K562 (cell line): ENCODE measurements at regions not wholly inside any gene's neighbourhood (a gene's known extent, or its start where the extent isn't known, plus 50 kb on each side); places are given as distances from the start of the nearest gene placed in this dataset.
A peak's percentile ranks its signal among the peaks of the same experiment; 100 is the strongest.

Experiments used
- CTCFL ChIP-seq: IDR thresholded peaks from 2 replicates; pipeline ENCODE4 v1.6.1; 2011; ENCODE audit warnings: borderline replicate concordance, low read depth, mild to moderate bottlenecking, moderate library complexity, low read length; ENCODE audit not compliant: insufficient read depth, poor library complexity, severe bottlenecking
- DLX4 ChIP-seq: fragments of 250-450 bp; sonication (Bioruptor Pico); IDR thresholded peaks from 2 replicates; pipeline ENCODE4 v1.6.1; 2021; ENCODE audit warnings: mild to moderate bottlenecking
- ESRRB ChIP-seq: fragments of 250-450 bp; sonication (Bioruptor Pico); IDR thresholded peaks from 2 replicates; pipeline ENCODE4 v1.5.0; 2020; ENCODE audit warnings: mild to moderate bottlenecking, moderate library complexity, borderline replicate concordance
- EZH2 ChIP-seq: IDR thresholded peaks from 2 replicates; pipeline ENCODE4 v1.6.1; 2012; ENCODE audit warnings: low read depth, mild to moderate bottlenecking, inconsistent platforms, low read length, borderline replicate concordance
- HINFP ChIP-seq: fragments of 450-650 bp; conservative IDR thresholded peaks from 2 replicates; pipeline ENCODE4 v1.6.1; 2016; ENCODE audit warnings: missing genetic modification characterization, low read depth, mild to moderate bottlenecking, control low read depth, missing compliant biosample characterization
- MAFF ChIP-seq: IDR thresholded peaks from 2 replicates; pipeline ENCODE4 v1.6.1; 2012; ENCODE audit warnings: low read length, improper control_type of control experiment
- MAFG ChIP-seq: fragments of 450-650 bp; conservative IDR thresholded peaks from 2 replicates; pipeline ENCODE4 v1.6.1; 2016; ENCODE audit warnings: missing genetic modification characterization, missing compliant biosample characterization
- NR4A1 ChIP-seq, 2 experiments: fragments of 250-450 bp in 1 of 2; fragments of 450-650 bp in 1 of 2; sonication (Bioruptor Pico) in 1 of 2; IDR thresholded peaks; 2 replicates each; pipeline versions ENCODE4 v1.4.0 to v1.6.1; 2016 to 2020; ENCODE audit warnings: mild to moderate bottlenecking in 2 of 2, missing compliant biosample characterization in 1 of 2, missing genetic modification characterization in 1 of 2, moderate library complexity in 1 of 2
- PHB2 ChIP-seq: fragments of 450-650 bp; IDR thresholded peaks from 2 replicates; pipeline ENCODE4 v1.6.1; 2017; ENCODE audit warnings: low read depth
- RBFOX2 ChIP-seq: fragments of 200-400 bp; formaldehyde crosslinking; IDR thresholded peaks from 2 replicates; pipeline ENCODE4 v1.6.1; 2017; ENCODE audit warnings: low read depth, mild to moderate bottlenecking, low read length, moderate library complexity
- SFPQ ChIP-seq: fragments of 200-400 bp; formaldehyde crosslinking; IDR thresholded peaks from 2 replicates; pipeline ENCODE4 v1.6.1; 2017; ENCODE audit warnings: mild to moderate bottlenecking, low read depth, low read length, moderate library complexity
- SMARCB1 ChIP-seq: IDR thresholded peaks from 2 replicates; pipeline ENCODE4 v1.6.1; 2011; ENCODE audit warnings: improper control_type of control experiment, low read depth; ENCODE audit not compliant: insufficient read length
- SOX6 ChIP-seq: fragments of 450-650 bp; IDR thresholded peaks from 2 replicates; pipeline ENCODE4 v1.6.1; 2014; ENCODE audit warnings: mild to moderate bottlenecking
- TAF1 ChIP-seq: IDR thresholded peaks from 2 replicates; pipeline ENCODE4 v1.6.1; 2011; ENCODE audit warnings: mild to moderate bottlenecking, low read length, moderate library complexity; ENCODE audit not compliant: insufficient read depth, control insufficient read depth, severe bottlenecking; ENCODE audit errors: extremely low read depth
- TCF7L2 ChIP-seq: fragments of 150-350 bp; IDR thresholded peaks from 2 replicates; pipeline ENCODE4 v1.6.1; 2016; ENCODE audit warnings: low read depth, mild to moderate bottlenecking, low read length, moderate library complexity
- ZBTB8A ChIP-seq: fragments of 450-650 bp; IDR thresholded peaks from 2 replicates; pipeline ENCODE4 v1.6.1; 2018; ENCODE audit warnings: mild to moderate bottlenecking, moderate library complexity; ENCODE audit not compliant: partially characterized antibody
- ZNF324 ChIP-seq: fragments of 250-450 bp; sonication (Bioruptor Pico); IDR thresholded peaks from 2 replicates; pipeline ENCODE4 v1.4.0; 2020; ENCODE audit warnings: mild to moderate bottlenecking
- ZNF57 ChIP-seq: fragments of 450-650 bp; formaldehyde crosslinking; IDR thresholded peaks from 2 replicates; pipeline ENCODE4 v1.4.0; 2020; ENCODE audit warnings: mild to moderate bottlenecking, moderate library complexity
- ZNF583 ChIP-seq: fragments of 250-450 bp; sonication (Bioruptor Pico); IDR thresholded peaks from 2 replicates; pipeline ENCODE4 v1.4.0; 2020
- ZSCAN32 ChIP-seq: fragments of 450-650 bp; formaldehyde crosslinking; IDR thresholded peaks from 2 replicates; pipeline ENCODE4 v1.4.0; 2020; ENCODE audit warnings: mild to moderate bottlenecking, moderate library complexity

- TF ChIP-seq SFPQ (no peak), ESRRB (CRISPR knock-in tag) (no peak), MAFG (tag) (peak; percentile 94), ZNF583 (CRISPR knock-in tag) (no peak), ZBTB8A (no peak), EZH2 (no peak), DLX4 (CRISPR knock-in tag) (no peak), NR4A1 (CRISPR knock-in tag; IDR thresholded peaks at IDR 0.05) (no peak), NR4A1 (tag; IDR thresholded peaks at IDR 0.05) (no peak), ZSCAN32 (CRISPR knock-in tag) (no peak), TCF7L2 (no peak), HINFP (tag) (no peak), ZNF324 (CRISPR knock-in tag) (no peak), TAF1 (no peak), PHB2 (no peak), SOX6 (no peak), SMARCB1 (no peak), ZNF57 (CRISPR knock-in tag) (no peak), RBFOX2 (no peak), MAFF (peak; percentile 98), CTCFL (no peak)
These were observed 230.3 kb downstream of the SH2D4B start (continued) for GRCh38 chr10:80767963-80768362.
